ENCODE measurements at regions not wholly inside any gene's neighbourhood (a gene's known extent, or its start where the extent isn't known, plus 50 kb on each side); places are given as distances from the start of the nearest gene placed in this dataset.
A peak's percentile ranks its signal among the peaks of the same experiment; 100 is the strongest.

- FAIRE-seq (no peak), DNase-seq (ENCODE audit: low read depth) (no peak)
- no peaks in the 10 kb centered on the region for H3K27me3 ChIP-seq (ENCODE audit: control insufficient read depth, insufficient read depth, low read length)
- H3K4me3 ChIP-seq (ENCODE audit: low read depth, low read length), result no peak overlapping the region
- TF ChIP-seq CTCF (IDR thresholded peaks at IDR 0.05; ENCODE audit: insufficient read depth, low read length, severe bottlenecking), result no peak
- no peaks in the 10 kb centered on the region for H3K36me3 ChIP-seq (ENCODE audit: control insufficient read depth, insufficient read depth, low read length)
Observed at GRCh38 chr5:167661605-167662004, 629.8 kb upstream of the WWC1 start.

- no peak for TF ChIP-seq CTCF (IDR thresholded peaks at IDR 0.05; ENCODE audit: insufficient read depth, low read length, severe bottlenecking)
- no peaks in the 10 kb centered on the region for H3K27me3 ChIP-seq (ENCODE audit: control insufficient read depth, insufficient read depth, low read length)
- DNase-seq (ENCODE audit: low read depth) (no peak), FAIRE-seq (no peak)
- no peaks in the 10 kb centered on the region for H3K36me3 ChIP-seq (ENCODE audit: control insufficient read depth, insufficient read depth, low read length)
- H3K4me3 ChIP-seq (ENCODE audit: low read depth, low read length), result no peak overlapping the region
Observed at GRCh38 chr5:167664222-167664804, 627.1 kb upstream of the WWC1 start.

GRCh38 chr5:167665841-167666375 lies 625.5 kb upstream of the WWC1 start:
- DNase-seq (ENCODE audit: low read depth) (no peak), FAIRE-seq (no peak)
- TF ChIP-seq CTCF (IDR thresholded peaks at IDR 0.05; ENCODE audit: insufficient read depth, low read length, severe bottlenecking), result no peak
- no peaks in the 10 kb centered on the region for H3K27me3 ChIP-seq (ENCODE audit: control insufficient read depth, insufficient read depth, low read length)
- H3K36me3 ChIP-seq (ENCODE audit: control insufficient read depth, insufficient read depth, low read length), result no peaks in the 10 kb centered on the region
- no peak overlapping the region for H3K4me3 ChIP-seq (ENCODE audit: low read depth, low read length)

- no peaks in the 10 kb centered on the region for H3K27me3 ChIP-seq (ENCODE audit: control insufficient read depth, insufficient read depth, low read length)
- no peak for TF ChIP-seq CTCF (IDR thresholded peaks at IDR 0.05; ENCODE audit: insufficient read depth, low read length, severe bottlenecking)
- FAIRE-seq (no peak), DNase-seq (ENCODE audit: low read depth) (peak; percentile 19)
- H3K4me3 ChIP-seq (ENCODE audit: low read depth, low read length), result no peak overlapping the region
- no peaks in the 10 kb centered on the region for H3K36me3 ChIP-seq (ENCODE audit: control insufficient read depth, insufficient read depth, low read length)
Observed at GRCh38 chr5:167671176-167671575, 620.3 kb upstream of the WWC1 start.

- Histone ChIP-seq H3K4me3 (ENCODE audit: low read depth, low read length) (no peak overlapping the region), H3K27me3 (ENCODE audit: control insufficient read depth, insufficient read depth, low read length) (no peaks in the 10 kb centered on the region), H3K36me3 (ENCODE audit: control insufficient read depth, insufficient read depth, low read length) (no peaks in the 10 kb centered on the region)
- DNase-seq (ENCODE audit: low read depth) (no peak), FAIRE-seq (no peak)
- TF ChIP-seq CTCF (IDR thresholded peaks at IDR 0.05; ENCODE audit: insufficient read depth, low read length, severe bottlenecking), result no peak
Observed at GRCh38 chr5:167673942-167674341, 617.5 kb upstream of the WWC1 start.

GRCh38 chr5:167678481-167678880 lies 613.0 kb upstream of the WWC1 start:
- no peak for DNase-seq (ENCODE audit: low read depth)

More at GRCh38 chr5:167678481-167678880, 613.0 kb upstream of the WWC1 start:
- no peak for TF ChIP-seq CTCF (IDR thresholded peaks at IDR 0.05; ENCODE audit: insufficient read depth, low read length, severe bottlenecking)
- Histone ChIP-seq H3K36me3 (ENCODE audit: control insufficient read depth, insufficient read depth, low read length) (no peaks in the 10 kb centered on the region), H3K27me3 (ENCODE audit: control insufficient read depth, insufficient read depth, low read length) (no peaks in the 10 kb centered on the region), H3K4me3 (ENCODE audit: low read depth, low read length) (no peak overlapping the region)
- FAIRE-seq, result no peak

Measured in bronchial epithelial cell (primary cell).